ENCODE measurements at regions not wholly inside any gene's neighbourhood (a gene's known extent, or its start where the extent isn't known, plus 50 kb on each side); places are given as distances from the start of the nearest gene placed in this dataset.

DNA sequence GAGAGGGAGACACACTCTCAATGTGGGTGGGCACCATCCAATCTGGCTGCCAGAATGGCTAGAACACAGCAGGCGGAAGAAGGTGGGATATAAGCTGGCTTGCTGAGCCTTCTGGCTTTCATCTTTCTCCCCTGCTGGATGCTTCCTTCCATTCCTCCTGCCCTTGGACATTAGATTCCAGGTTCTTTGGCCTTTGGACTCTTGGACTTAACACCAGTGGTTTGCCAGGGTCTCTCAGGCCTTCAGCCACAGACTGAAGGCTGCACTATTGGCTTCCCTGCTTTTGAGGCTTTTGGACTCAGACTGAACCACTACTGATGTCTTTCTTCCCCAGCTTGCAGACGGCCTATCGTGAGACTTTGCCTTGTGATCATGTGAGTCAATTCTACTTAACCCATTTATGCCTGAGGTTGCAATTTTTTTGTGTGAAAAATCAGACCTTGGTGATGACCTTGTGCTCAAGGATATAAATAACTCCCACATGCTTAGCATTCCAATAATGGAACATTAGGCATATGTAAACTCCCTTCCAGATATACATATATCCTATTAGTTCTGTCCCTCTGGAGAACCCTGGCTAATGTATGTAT lies 56.7 kb upstream of the CD55 start:
- Histone ChIP-seq H3K9me3 (ENCODE audit: low read depth, low read length, poor library complexity, severe bottlenecking) (no peaks in the 10 kb centered on the region), H3K27me3 (replicated peaks; ENCODE audit: insufficient read depth, low read depth, low read length, poor library complexity) (peaks cover 15% of the 10 kb centered on the region), H3K4me1 (ENCODE audit: insufficient read depth, low read length, poor library complexity, severe bottlenecking) (no peaks in the 10 kb centered on the region), H3K27ac (ENCODE audit: low read depth, low read length, poor library complexity, severe bottlenecking) (no peak overlapping the region), H3K36me3 (ENCODE audit: insufficient read depth, low read length, poor library complexity, severe bottlenecking) (no peaks in the 10 kb centered on the region), H3K4me3 (ENCODE audit: low read depth, low read length, poor library complexity, severe bottlenecking) (no peak overlapping the region)
- TF ChIP-seq, protein P1, sequence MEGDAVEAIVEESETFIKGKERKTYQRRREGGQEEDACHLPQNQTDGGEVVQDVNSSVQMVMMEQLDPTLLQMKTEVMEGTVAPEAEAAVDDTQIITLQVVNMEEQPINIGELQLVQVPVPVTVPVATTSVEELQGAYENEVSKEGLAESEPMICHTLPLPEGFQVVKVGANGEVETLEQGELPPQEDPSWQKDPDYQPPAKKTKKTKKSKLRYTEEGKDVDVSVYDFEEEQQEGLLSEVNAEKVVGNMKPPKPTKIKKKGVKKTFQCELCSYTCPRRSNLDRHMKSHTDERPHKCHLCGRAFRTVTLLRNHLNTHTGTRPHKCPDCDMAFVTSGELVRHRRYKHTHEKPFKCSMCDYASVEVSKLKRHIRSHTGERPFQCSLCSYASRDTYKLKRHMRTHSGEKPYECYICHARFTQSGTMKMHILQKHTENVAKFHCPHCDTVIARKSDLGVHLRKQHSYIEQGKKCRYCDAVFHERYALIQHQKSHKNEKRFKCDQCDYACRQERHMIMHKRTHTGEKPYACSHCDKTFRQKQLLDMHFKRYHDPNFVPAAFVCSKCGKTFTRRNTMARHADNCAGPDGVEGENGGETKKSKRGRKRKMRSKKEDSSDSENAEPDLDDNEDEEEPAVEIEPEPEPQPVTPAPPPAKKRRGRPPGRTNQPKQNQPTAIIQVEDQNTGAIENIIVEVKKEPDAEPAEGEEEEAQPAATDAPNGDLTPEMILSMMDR (conservative IDR thresholded peaks at IDR 0.05; ENCODE audit: low read depth, low read length), result no peak
- no peak for TF ChIP-seq EZH2 (IDR thresholded peaks at IDR 0.05; ENCODE audit: borderline replicate concordance, low read depth, low read length, poor library complexity, severe bottlenecking)
- BruUV-seq (replicated peaks), result no TSS peak
- CTCF ChIA-PET, result no interaction called here
- DNase-seq (ENCODE audit: low spot score), result no peak
- intact Hi-C loops (cut with micrococcal nuclease; ENCODE audit: unreplicated experiment), result no loop called here
- POLR2A ChIA-PET (ENCODE audit: low non-redundant PET), result no interaction called here

DNA sequence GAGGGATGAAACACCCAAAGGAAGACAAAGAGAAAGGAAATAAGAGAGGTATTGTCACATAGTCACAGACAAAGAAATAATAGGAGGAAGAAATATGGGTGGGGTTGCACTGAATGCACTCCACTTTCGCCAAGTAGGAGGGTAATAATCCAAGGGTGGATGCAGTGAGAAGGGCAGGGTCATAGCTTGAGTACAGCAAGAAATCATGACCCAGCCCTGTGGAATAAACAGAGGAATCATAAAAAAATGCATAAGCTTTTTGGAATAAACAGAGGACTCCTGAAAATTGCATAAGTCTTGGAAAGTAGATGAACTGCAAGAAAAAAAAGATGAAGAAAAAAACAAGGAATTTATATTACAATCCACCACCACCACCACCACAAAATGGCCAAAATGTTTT lies 53.1 kb upstream of the CD55 start:
- POLR2A ChIA-PET (ENCODE audit: low non-redundant PET), result no interaction called here
- CTCF ChIA-PET, result no interaction called here

GRCh38 chr1:207268753-207269511 lies 52.5 kb upstream of the CD55 start:
- Histone ChIP-seq H3K9me3 (ENCODE audit: low read depth, low read length, poor library complexity, severe bottlenecking) (no peaks in the 10 kb centered on the region), H3K4me3 (ENCODE audit: low read depth, low read length, poor library complexity, severe bottlenecking) (no peak overlapping the region), H3K4me1 (ENCODE audit: insufficient read depth, low read length, poor library complexity, severe bottlenecking) (no peaks in the 10 kb centered on the region), H3K27ac (ENCODE audit: low read depth, low read length, poor library complexity, severe bottlenecking) (no peak overlapping the region), H3K27me3 (replicated peaks; ENCODE audit: insufficient read depth, low read depth, low read length, poor library complexity) (peaks cover 15% of the 10 kb centered on the region), H3K36me3 (ENCODE audit: insufficient read depth, low read length, poor library complexity, severe bottlenecking) (no peaks in the 10 kb centered on the region)
- no TSS peak for BruUV-seq (replicated peaks)
- no peak for DNase-seq (ENCODE audit: low spot score)
- TF ChIP-seq EZH2 (IDR thresholded peaks at IDR 0.05; ENCODE audit: borderline replicate concordance, low read depth, low read length, poor library complexity, severe bottlenecking), result no peak
- TF ChIP-seq, protein P1 (conservative IDR thresholded peaks at IDR 0.05; ENCODE audit: low read depth, low read length), result no peak
- ChIA-PET POLR2A (ENCODE audit: low non-redundant PET) (no interaction called here), CTCF (no interaction called here)
- intact Hi-C loops (cut with micrococcal nuclease; ENCODE audit: unreplicated experiment), result no loop called here

More for the DNA sequence above, 53.1 kb upstream of the CD55 start:
- H3K27ac ChIP-seq (ENCODE audit: low read depth, low read length, poor library complexity, severe bottlenecking), result no peak overlapping the region
- BruUV-seq (replicated peaks), result no TSS peak
- no peak for TF ChIP-seq EZH2 (IDR thresholded peaks at IDR 0.05; ENCODE audit: borderline replicate concordance, low read depth, low read length, poor library complexity, severe bottlenecking)
- TF ChIP-seq, protein P1 (conservative IDR thresholded peaks at IDR 0.05; ENCODE audit: low read depth, low read length), result no peak
- no peaks in the 10 kb centered on the region for H3K36me3 ChIP-seq (ENCODE audit: insufficient read depth, low read length, poor library complexity, severe bottlenecking)
- H3K4me3 ChIP-seq (ENCODE audit: low read depth, low read length, poor library complexity, severe bottlenecking), result no peak overlapping the region
- no peak for DNase-seq (ENCODE audit: low spot score)
- no peaks in the 10 kb centered on the region for H3K9me3 ChIP-seq (ENCODE audit: low read depth, low read length, poor library complexity, severe bottlenecking)
- H3K27me3 ChIP-seq (replicated peaks; ENCODE audit: insufficient read depth, low read depth, low read length, poor library complexity), result peaks cover 15% of the 10 kb centered on the region
- no peaks in the 10 kb centered on the region for H3K4me1 ChIP-seq (ENCODE audit: insufficient read depth, low read length, poor library complexity, severe bottlenecking)
- intact Hi-C loops (cut with micrococcal nuclease; ENCODE audit: unreplicated experiment), result no loop called here
